ENCODE measurements at regions not wholly inside any gene's neighbourhood (a gene's known extent, or its start where the extent isn't known, plus 50 kb on each side); places are given as distances from the start of the nearest gene placed in this dataset.
A peak's percentile ranks its signal among the peaks of the same experiment; 100 is the strongest.

DNA sequence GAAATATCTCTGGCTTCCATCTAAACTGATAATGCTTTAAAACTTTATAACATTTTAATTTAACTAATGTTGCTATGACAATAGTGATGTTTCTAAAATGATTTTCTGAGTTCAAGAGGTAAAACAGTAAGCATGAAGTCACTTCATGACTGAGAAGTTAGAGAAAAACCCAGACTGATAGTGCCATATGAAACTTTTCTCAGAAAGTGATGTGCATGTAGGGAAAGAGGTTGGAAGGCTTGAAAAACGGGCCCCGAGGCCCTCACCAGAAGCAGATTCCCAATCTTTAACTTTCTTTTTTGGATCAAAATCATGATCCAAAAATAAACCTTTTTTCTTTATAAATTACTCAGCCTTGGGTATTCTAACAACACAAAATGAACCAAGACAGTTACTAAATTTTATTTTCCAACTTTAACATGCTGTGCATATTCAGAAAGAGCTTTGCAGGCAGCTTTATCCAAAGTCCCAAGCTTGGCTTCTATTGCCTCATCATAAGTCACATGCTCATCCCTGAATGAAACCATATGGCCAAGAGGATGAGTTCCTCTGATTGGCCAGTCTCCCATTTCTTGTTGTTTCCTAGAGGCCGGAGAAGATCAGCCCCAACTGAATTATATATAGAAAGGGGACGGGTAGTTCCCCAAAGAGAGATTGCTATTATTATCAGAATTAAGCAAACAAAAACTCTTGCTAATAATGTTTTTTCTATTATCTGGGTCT is 357.6 kb upstream of the SALL1 start:
- ATAC-seq (ENCODE audit: low read depth) = peak; percentile 49; the same call in 1 of the 2 replicates
- WGBS, 2 experiments (ENCODE audit: extremely low coverage in 2 of 2, insufficient read length in 1 of 2) = no CpG with 5 or more reads among the region's 4 CpGs
- Histone ChIP-seq H3K9ac (ENCODE audit: low read depth, low read length) (no peak overlapping the region), H2AK5ac (ENCODE audit: low read depth, low read length) (no peak overlapping the region), H3K9me3 (ENCODE audit: control insufficient read depth, insufficient read depth, low read length) (peaks cover 4% of the 10 kb centered on the region; the same call in 1 of the 2 replicates), H3K14ac (replicated peaks; ENCODE audit: low read depth, low read length) (no peak overlapping the region), H2BK15ac (ENCODE audit: low read depth, low read length) (no peak overlapping the region), H3K4ac (ENCODE audit: low read depth, low read length) (no peak overlapping the region), H3K56ac (ENCODE audit: extremely low read depth, insufficient read depth, low read length) (peak overlapping the region; percentile 13; the same call in 1 of the 2 replicates), H3K23ac (ENCODE audit: low read depth, low read length) (no peak overlapping the region), H3K27me3 (ENCODE audit: control insufficient read depth, insufficient read depth, low read length) (peaks cover 2% of the 10 kb centered on the region; the same call in 1 of the 2 replicates), H3K4me2 (ENCODE audit: low read depth, low read length) (no peak overlapping the region), H3K4me3 (ENCODE audit: insufficient read depth, low read depth, low read length) (no peak overlapping the region), H2AK9ac (replicated peaks; ENCODE audit: low read depth, low read length, poor library complexity) (no peak overlapping the region), H3K4me1 (ENCODE audit: control insufficient read depth, insufficient read depth, low read length) (no peaks in the 10 kb centered on the region), H2BK120ac (ENCODE audit: low read depth, low read length) (no peak overlapping the region), H3K79me1 (ENCODE audit: low read depth in 1 of 2, low read length in 2 of 2) (no peaks in the 10 kb centered on the region), H2BK5ac (ENCODE audit: low read depth, low read length, poor library complexity, severe bottlenecking) (no peak overlapping the region), H3K27ac (ENCODE audit: insufficient read depth, low read length) (no peak overlapping the region; the same call in 1 of the 2 replicates), H3K18ac (ENCODE audit: low read depth, low read length) (no peak overlapping the region), H2AFZ (replicated peaks; ENCODE audit: low read length, poor library complexity) (no peak overlapping the region), H3K9me1 (ENCODE audit: insufficient read depth, low read length) (no peaks in the 10 kb centered on the region), H4K5ac (ENCODE audit: low read depth, low read length) (no peak overlapping the region), H3K36me3 (ENCODE audit: control insufficient read depth, insufficient read depth, low read length) (no peaks in the 10 kb centered on the region), H4K20me1 (ENCODE audit: insufficient read depth, low read length) (no peaks in the 10 kb centered on the region), H2BK20ac (ENCODE audit: low read depth, low read length) (no peak overlapping the region), H4K8ac (ENCODE audit: low read depth in 2 of 2, low read length in 2 of 2) (no peak overlapping the region), H4K91ac (ENCODE audit: insufficient read depth, low read depth, low read length) (no peak overlapping the region)
- in situ Hi-C loops (cut with MboI; ENCODE audit: low sequenced_read_pairs) = no loop called here
- DNase-seq = peak; percentile 38
- CTCF ChIA-PET = no interaction called here
- TF ChIP-seq FOS (IDR thresholded peaks at IDR 0.05; ENCODE audit: low read depth, low read length) = no peak
- no peak for TF ChIP-seq MAFK (IDR thresholded peaks at IDR 0.05; ENCODE audit: low read depth, low read length)
- TF ChIP-seq MXI1 (IDR thresholded peaks at IDR 0.05; ENCODE audit: borderline replicate concordance, low read depth, low read length) = no peak
- no peak for TF ChIP-seq SMC3 (IDR thresholded peaks at IDR 0.05; ENCODE audit: low read depth, low read length)
- no peak for TF ChIP-seq NFE2L2 (IDR thresholded peaks at IDR 0.05; ENCODE audit: low read depth, low read length)
- TF ChIP-seq RFX5 (IDR thresholded peaks at IDR 0.05; ENCODE audit: low read depth, low read length) = no peak
- no peak for TF ChIP-seq BHLHE40 (IDR thresholded peaks at IDR 0.05; ENCODE audit: low read depth, low read length)
- TF ChIP-seq CEBPB (IDR thresholded peaks at IDR 0.05; ENCODE audit: low read depth, low read length) = peak; percentile 40; the same call in 1 of the 2 replicates
- TF ChIP-seq, protein P1, sequence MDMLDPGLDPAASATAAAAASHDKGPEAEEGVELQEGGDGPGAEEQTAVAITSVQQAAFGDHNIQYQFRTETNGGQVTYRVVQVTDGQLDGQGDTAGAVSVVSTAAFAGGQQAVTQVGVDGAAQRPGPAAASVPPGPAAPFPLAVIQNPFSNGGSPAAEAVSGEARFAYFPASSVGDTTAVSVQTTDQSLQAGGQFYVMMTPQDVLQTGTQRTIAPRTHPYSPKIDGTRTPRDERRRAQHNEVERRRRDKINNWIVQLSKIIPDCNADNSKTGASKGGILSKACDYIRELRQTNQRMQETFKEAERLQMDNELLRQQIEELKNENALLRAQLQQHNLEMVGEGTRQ (IDR thresholded peaks at IDR 0.05; ENCODE audit: low read depth, low read length) = 0 out of 2 replicates have a peak, but pooled peaks have one; percentile 26
- TF ChIP-seq RCOR1 (IDR thresholded peaks at IDR 0.05; ENCODE audit: insufficient replicate concordance, low read length) = no peak
- no peak for TF ChIP-seq MAZ (IDR thresholded peaks at IDR 0.05; ENCODE audit: borderline replicate concordance, low read depth, low read length)
- no peak for TF ChIP-seq CHD1 (IDR thresholded peaks at IDR 0.05; ENCODE audit: low read depth, low read length)
- TF ChIP-seq, protein P2, sequence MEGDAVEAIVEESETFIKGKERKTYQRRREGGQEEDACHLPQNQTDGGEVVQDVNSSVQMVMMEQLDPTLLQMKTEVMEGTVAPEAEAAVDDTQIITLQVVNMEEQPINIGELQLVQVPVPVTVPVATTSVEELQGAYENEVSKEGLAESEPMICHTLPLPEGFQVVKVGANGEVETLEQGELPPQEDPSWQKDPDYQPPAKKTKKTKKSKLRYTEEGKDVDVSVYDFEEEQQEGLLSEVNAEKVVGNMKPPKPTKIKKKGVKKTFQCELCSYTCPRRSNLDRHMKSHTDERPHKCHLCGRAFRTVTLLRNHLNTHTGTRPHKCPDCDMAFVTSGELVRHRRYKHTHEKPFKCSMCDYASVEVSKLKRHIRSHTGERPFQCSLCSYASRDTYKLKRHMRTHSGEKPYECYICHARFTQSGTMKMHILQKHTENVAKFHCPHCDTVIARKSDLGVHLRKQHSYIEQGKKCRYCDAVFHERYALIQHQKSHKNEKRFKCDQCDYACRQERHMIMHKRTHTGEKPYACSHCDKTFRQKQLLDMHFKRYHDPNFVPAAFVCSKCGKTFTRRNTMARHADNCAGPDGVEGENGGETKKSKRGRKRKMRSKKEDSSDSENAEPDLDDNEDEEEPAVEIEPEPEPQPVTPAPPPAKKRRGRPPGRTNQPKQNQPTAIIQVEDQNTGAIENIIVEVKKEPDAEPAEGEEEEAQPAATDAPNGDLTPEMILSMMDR (conservative IDR thresholded peaks at IDR 0.05; ENCODE audit: low read depth, low read length) = no peak
- no peak for TF ChIP-seq POLR2A (IDR thresholded peaks at IDR 0.05; ENCODE audit: low read depth, low read length)
- TF ChIP-seq, protein P3, sequence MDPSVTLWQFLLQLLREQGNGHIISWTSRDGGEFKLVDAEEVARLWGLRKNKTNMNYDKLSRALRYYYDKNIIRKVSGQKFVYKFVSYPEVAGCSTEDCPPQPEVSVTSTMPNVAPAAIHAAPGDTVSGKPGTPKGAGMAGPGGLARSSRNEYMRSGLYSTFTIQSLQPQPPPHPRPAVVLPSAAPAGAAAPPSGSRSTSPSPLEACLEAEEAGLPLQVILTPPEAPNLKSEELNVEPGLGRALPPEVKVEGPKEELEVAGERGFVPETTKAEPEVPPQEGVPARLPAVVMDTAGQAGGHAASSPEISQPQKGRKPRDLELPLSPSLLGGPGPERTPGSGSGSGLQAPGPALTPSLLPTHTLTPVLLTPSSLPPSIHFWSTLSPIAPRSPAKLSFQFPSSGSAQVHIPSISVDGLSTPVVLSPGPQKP (IDR thresholded peaks at IDR 0.05; ENCODE audit: borderline replicate concordance, low read depth, low read length) = no peak
- dilution Hi-C loops (cut with HindIII; ENCODE audit: low sequenced_read_pairs, unreplicated experiment) = no loop called here
- intact Hi-C loops (cut with micrococcal nuclease) = no loop called here
- BruUV-seq (replicated peaks) = no TSS peak
- POLR2A ChIA-PET (ENCODE audit: unreplicated experiment) = no interaction called here

Measured in IMR-90 (cell line).